Gastrocnemius medialis (tissue), 4 donors: ENCODE measurements at regions not wholly inside any gene's neighbourhood (a gene's known extent, or its start where the extent isn't known, plus 50 kb on each side); places are given as distances from the start of the nearest gene placed in this dataset.

Source experiments
- POLR2A ChIP-seq, 2 donors: fragments of 450-650 bp; IDR thresholded peaks; one replicate each; pipeline ENCODE4 v1.6.1; 2017; ENCODE audit warnings: antibody characterized with exemption in 2 of 2, mild to moderate bottlenecking in 2 of 2, moderate library complexity in 2 of 2
- TF ChIP-seq, protein P1 (sequence below), 5 experiments: fragments of 450-650 bp in 3 of 5; fragments of 200-600 bp in 2 of 5; sonication (generic) in 2 of 5; IDR thresholded peaks in 4 of 5; conservative IDR thresholded peaks in 1 of 5; 1 replicate in 4 of 5; 2 replicates in 1 of 5; pipeline ENCODE4 v1.5.1; 2016 to 2019; ENCODE audit warnings: antibody characterized with exemption in 5 of 5, mild to moderate bottlenecking in 3 of 5, moderate library complexity in 3 of 5

DNA sequence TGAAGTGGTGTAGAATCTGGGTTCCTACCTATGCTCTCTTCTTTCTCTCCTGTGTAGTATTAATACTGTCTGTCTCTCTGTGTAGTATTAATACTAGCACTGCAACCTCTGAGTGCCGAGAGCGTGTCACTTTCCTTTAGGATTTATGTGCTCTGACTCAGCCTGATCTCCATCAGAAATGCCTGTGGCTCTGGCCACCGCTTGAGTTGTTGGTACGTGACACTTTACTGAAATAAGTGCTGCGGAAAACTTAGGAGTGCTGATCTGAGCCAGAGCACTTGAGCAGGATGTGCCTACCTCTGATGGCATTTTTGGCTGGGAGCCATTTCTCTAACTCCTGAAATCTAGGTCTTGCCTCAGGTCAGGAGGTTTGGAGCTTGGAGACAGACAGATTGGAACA, 807.4 kb downstream of the SQOR start:
- TF ChIP-seq, protein P1, sequence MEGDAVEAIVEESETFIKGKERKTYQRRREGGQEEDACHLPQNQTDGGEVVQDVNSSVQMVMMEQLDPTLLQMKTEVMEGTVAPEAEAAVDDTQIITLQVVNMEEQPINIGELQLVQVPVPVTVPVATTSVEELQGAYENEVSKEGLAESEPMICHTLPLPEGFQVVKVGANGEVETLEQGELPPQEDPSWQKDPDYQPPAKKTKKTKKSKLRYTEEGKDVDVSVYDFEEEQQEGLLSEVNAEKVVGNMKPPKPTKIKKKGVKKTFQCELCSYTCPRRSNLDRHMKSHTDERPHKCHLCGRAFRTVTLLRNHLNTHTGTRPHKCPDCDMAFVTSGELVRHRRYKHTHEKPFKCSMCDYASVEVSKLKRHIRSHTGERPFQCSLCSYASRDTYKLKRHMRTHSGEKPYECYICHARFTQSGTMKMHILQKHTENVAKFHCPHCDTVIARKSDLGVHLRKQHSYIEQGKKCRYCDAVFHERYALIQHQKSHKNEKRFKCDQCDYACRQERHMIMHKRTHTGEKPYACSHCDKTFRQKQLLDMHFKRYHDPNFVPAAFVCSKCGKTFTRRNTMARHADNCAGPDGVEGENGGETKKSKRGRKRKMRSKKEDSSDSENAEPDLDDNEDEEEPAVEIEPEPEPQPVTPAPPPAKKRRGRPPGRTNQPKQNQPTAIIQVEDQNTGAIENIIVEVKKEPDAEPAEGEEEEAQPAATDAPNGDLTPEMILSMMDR (IDR thresholded peaks at IDR 0.05 in 4 of 5, conservative IDR thresholded peaks at IDR 0.05 in 1 of 5): no peak
- TF ChIP-seq POLR2A (IDR thresholded peaks at IDR 0.05): no peak
